Mucosa of gallbladder (tissue), 1 donor: ENCODE measurements at regions not wholly inside any gene's neighbourhood (a gene's known extent, or its start where the extent isn't known, plus 50 kb on each side); places are given as distances from the start of the nearest gene placed in this dataset.

Source experiments
- DNase-seq: peaks from one replicate; pipeline ENCODE4 v3.0.0-alpha.2; 2020; ENCODE audit warnings: low spot score
- donor health status: DM: no; HTN: no; CAD: no.

DNA sequence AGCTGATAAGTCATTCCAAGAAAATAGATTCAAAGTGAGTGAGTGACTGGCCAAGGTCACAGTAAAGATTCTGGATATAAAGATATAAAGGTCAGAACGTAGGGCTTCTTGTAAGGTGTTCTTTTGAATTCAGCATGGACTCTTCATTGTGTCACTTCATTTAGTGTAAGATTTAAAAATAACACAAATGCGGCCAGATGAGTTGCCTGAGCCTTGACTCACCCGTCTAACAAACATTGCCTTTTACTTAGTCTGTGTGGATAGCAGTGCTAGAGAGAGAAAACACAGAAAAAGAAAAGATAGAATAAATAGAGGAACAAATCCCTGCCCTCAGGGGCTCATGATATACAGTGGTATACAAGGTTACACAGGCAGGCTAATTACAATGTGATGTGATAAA, 223.4 kb downstream of the PLPP3 start:
- no peak for DNase-seq

DNA sequence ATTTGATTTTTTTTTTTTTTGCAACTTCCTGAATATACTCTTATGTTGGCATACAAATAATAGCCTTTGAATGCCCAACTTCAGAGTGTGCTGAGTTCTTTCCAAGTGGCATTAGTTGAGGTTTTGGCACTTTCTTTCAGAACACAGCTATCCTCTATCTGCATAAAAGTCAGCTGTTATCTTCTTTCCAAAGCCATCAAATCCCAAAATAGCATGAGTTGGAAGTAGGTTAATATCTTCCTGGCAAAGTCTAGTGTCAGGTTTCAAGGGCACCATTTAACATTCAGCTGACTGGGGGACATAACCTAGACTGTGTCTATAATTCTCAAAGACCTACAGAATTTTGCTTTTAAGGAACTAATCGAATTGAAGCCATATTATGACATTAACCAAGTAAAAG, 223.9 kb downstream of the PLPP3 start:
- no peak for DNase-seq

GRCh38 chr1:56345831-56346230, 233.5 kb downstream of the PLPP3 start:
- DNase-seq: no peak

- DNase-seq: no peak
Measured at GRCh38 chr1:56340977-56341376, 238.4 kb downstream of the PLPP3 start.

GRCh38 chr1:56339786-56340465, 239.4 kb downstream of the PLPP3 start:
- no peak for DNase-seq

DNA sequence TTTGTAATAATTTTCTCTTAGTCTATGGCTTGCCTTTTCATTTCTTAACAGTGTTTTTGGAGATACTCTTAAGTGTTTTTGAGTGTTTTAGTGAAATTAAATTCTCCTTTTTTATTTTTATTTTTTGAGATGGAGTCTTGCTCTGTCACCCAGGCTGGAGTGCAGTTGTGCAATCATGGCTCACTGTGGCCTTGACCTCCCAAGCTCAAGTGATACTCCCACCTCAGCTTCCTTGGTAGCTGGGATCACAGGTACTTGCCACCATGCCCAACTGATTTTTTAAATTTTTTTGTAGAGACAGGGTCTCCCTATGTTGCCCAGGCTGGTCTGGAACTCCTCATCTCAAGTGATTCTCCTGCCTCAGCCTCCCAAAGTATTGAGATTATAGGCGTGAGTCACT, 240.3 kb downstream of the PLPP3 start:
- no peak for DNase-seq

GRCh38 chr1:56336982-56337381, 242.4 kb downstream of the PLPP3 start:
- no peak for DNase-seq

DNA sequence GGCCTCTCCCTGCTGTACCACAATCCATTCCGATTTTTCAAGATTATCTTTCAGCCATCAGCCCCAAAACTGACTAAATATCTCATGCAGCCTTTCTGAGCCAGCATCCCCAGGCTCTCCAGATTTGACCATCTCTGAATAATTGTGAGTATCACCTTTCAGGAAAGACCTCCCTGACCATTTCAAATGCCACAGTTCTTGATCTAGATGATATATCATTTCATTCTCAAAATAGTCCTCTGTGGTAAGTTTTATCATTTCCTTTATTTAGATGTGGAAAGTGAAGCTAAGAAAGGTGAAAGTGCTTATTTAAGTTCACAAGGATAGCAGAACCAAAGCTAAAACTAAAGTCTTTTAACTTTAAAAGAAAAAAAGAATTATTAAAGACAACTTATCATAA, 244.0 kb downstream of the PLPP3 start:
- DNase-seq: no peak

- DNase-seq: no peak
Measured at GRCh38 chr1:56334047-56334446, 245.3 kb downstream of the PLPP3 start.

DNA sequence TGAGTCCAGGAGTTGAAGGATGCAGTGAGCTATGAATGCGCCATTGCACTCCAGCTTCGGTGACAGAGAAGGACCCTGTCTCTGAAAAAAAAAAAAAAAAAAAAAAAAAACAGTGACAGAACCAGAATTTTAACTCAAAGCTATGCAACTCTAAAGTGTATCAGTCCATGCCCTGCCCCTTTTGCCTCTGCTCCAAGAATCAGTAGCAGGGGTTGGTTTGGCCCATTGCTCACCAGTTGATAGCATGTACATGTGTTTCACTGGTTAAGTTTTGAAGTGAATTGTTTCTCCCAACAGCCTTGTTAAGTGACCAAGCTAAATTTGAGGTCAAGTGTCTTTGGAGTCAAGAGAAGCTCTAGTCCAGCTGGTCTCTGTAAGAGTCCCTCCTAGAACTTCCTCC, 245.9 kb downstream of the PLPP3 start:
- no peak for DNase-seq

DNA sequence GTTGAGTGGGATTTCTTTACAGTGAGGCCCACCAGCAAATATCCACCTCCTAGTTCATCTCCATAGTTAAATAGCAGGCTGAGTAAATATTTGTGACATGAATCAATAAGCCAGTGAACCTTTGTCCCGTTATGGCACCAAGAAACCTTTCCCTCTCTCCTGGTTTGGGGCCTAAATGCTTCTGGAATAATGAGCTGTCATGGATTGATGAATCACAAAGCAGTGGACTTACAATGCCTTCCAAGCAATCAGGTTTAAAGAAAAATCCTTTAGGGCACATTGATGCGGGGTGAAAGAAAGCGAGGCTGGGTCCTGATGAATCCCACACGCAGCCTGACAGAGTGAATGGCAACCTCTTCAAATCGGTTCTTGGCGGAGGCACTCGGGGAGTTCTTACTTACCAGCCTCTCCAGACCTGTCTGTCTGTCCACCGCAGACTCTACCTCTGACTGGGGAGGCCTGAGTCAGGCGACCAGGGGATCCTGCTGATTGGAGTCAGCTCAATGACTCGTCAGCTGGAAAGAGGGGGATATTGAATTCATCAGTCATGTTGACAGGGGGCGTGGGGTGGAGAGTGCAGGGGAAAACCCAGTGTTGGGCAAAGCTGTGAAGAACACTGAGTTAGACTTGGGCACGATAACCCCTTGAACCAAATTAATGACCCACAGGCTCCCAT, 247.3 kb downstream of the PLPP3 start:
- DNase-seq: no peak

DNA sequence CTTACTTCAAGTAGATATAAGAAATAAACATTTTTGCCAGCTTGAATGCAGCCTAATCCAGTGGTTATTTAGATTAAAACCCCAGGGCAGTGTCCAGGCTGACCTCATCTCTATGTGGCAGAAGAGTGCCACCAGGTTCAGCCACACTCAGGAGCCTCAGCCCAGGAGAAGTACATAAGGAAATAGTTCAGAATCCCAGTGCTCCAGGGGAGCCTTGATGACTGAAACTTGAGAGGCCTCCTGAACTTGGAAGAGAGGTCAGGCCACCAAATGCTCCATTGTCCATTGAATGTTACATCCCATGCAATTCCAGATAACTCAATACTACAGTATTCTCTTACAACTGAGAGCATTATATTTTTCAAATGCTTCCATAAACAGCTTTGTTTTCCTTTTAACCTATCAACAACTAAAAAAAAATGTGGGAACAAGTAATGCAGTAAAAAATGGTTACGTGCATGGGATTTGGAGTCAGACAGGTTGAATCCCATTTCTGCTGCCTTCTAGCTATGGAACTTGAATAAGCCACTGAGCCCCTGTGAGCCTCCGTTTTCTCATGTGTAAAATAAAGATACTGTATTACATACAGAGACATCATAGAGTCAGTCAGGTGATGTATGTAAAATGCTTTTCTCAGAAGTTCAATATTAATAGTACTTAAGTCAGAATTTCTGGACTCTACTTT, 248.0 kb downstream of the PLPP3 start:
- no peak for DNase-seq

- no peak for DNase-seq
Measured at GRCh38 chr1:56330391-56331026, 248.9 kb downstream of the PLPP3 start.

DNA sequence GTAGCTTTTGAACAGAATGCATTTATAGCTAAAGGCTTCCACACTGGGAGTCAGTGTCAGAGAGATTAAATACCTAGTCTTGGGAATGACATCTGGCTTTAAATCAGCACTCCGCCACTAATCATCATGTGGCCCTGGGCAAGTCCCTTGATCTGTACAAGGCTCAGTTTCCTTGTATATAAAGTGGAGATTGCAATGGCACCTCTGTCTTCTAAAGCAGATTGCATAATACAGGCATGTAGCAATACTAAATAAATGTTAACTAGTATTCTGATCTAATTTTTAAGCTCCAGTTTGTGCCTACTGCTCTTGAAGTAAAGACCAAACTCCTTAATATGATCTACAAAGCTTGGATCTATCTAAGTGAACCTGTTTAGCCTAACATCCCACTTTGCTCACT, 249.4 kb downstream of the PLPP3 start:
- DNase-seq: no peak

GRCh38 chr1:56327195-56327594, 252.2 kb downstream of the PLPP3 start:
- no peak for DNase-seq

- no peak for DNase-seq
Measured at GRCh38 chr1:56326056-56326455, 253.3 kb downstream of the PLPP3 start.

DNA sequence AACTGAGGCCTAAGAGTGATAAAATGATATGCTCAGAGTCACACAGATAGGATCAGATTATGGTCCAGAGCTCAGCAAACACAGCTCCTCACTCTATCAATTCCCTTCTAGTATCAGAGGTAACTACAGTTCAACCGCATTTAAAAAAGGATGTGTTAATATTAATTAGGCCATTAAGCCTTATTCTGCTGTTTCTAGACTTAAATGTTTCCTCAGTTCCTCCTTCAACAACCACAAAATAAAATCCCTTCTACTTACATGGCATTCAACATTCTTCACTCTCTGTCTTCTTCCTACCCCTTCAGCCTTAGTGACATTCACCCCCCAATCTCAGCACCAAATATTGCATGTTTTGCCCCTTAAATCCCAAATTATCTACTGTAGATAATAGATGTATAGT, 254.9 kb downstream of the PLPP3 start:
- no peak for DNase-seq

DNA sequence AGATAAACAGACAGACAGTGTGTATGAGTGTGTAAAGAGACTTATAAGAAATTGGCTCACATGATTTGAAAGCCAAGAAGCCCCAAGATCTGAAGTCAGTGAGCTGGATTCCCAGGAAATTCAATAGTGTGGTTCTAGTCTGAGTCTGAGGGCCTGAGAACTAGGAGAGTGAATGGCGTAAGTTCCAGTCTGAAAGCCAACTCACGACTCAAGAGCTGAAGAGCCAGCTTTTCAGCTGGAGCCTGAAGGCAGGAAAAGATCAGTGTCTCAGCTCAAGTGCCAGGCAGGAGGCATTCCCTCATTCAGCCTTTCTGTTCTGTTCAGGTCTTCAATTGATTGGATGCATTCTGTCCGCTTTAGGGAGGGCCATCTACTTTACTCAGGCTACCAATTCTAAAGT, 257.2 kb downstream of the PLPP3 start:
- DNase-seq: no peak

DNA sequence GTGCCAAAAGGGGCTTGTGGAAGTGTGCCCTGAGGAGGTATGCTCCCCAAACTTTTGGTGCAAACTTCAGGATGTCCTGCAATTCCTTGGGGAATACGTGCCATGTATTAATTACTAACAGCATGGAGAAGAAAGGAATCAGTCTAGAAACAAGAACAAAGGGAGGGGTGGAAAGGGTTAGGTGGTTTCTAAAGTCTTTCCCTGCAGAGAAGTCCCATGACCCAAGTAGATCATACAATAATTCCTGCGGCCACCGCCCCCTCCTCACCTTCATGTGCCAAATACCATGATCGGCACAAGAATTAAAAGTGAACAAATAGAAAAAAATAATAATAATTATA, 258.2 kb downstream of the PLPP3 start:
- no peak for DNase-seq

DNA sequence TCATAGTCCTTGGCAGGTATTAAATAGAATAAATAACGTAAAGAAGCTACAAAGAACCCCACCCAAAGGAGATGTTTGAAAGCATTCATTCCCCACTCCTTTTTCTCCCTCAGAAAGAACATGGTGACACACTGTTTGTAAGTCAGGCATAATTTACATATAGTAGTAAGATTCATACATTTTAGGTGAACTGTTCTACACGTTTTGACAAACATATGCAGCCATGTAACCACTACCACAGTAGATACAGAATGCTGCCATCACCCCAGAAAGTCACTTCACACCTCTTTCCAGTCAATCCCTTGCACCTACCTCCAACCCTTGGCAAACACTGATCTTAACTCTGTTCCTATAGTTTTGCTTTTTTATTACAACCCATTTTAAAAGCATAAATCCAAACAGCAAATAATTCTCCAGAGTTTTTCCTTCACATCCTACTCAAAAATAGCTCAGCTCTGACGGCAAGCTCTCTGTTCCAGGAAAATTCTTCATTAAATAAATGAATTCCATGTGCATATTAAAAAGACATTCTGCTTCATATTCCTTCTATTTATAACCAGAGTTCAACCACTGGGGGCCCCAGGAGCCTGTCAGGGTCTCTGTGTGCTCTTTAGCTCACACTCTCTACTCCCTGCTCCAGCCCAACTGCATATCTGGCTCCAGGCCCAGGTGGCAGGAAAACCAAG, 258.8 kb downstream of the PLPP3 start:
- no peak for DNase-seq

DNA sequence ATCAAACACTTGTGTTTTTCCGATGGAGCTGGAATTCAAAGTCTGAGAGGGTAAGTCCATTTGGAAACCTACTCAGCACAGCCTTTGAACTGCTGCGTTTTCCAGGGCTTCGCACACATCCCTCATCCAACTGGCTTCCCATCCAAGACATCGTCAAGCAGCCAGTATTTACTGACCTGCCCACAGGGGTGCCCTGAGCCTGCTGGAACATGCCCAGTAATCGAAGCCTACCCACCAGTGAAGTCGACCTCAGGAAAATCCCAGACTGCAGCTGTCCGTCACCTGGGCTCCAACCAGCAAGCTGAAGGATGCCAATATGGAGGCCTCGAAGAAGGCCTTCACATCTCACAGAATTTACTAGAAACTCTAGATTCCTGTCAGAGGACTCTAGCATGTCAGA, 261.6 kb downstream of the PLPP3 start:
- no peak for DNase-seq

DNA sequence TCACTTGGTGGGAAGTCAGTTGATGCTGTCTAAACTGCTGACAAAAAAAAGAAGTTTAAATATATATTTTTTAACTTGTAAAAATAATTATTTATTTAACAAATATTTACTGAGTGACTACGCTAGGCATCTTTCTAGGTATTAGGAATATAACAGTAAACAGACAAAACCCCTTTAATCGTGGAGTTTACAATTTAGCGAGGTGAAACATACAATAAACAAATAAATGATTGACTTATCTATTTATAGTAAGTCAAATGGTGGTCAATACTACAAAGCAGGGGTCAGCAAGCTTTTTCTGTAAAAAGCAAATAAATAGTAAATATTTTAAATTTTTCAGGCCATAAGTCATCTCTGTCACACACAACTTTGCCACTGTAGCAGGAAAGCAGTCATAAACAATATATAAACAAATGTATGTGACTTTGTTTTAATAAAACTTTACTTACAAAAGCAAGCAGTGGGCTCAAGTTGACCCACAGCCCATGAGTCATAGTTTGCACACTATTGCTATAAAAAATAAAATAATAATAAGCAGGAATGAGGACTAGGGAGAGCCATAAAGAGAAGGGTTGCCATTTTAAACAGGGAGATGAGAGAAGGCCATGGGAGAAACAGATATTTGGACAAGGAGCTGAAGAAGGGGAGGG, 263.9 kb downstream of the PLPP3 start:
- DNase-seq: no peak
